Stimulated activated CD4-positive, alpha-beta T cell treated with anti-CD3 and anti-CD28 coated beads, Interleukin-4, amount 100 ng/mL, for 4 hours (primary cell): ENCODE measurements at regions not wholly inside any gene's neighbourhood (a gene's known extent, or its start where the extent isn't known, plus 50 kb on each side); places are given as distances from the start of the nearest gene placed in this dataset.

Experiments used
- DNase-seq, 2 experiments: peaks; one replicate each; pipeline ENCODE4 v3.0.0-alpha.2; 2020

- no peak for DNase-seq
Measured at GRCh38 chr11:25901415-25901814, 430.5 kb upstream of the ANO3 start.

GRCh38 chr11:25902476-25902875 is 429.5 kb upstream of the ANO3 start:
- no peak for DNase-seq

- no peak for DNase-seq
Measured at GRCh38 chr11:25908726-25909125, 423.2 kb upstream of the ANO3 start.

GRCh38 chr11:25910086-25910485 is 421.8 kb upstream of the ANO3 start:
- DNase-seq = no peak

- no peak for DNase-seq
Measured at GRCh38 chr11:25920356-25920755, 411.6 kb upstream of the ANO3 start.

- no peak for DNase-seq
Measured at GRCh38 chr11:25924586-25924985, 407.3 kb upstream of the ANO3 start.

- no peak for DNase-seq
Measured at GRCh38 chr11:25925359-25925758, 406.6 kb upstream of the ANO3 start.

GRCh38 chr11:25927411-25927953 is 404.4 kb upstream of the ANO3 start:
- DNase-seq = no peak

- DNase-seq = no peak
Measured at GRCh38 chr11:25928076-25928475, 403.9 kb upstream of the ANO3 start.

GRCh38 chr11:25938952-25939351 is 393.0 kb upstream of the ANO3 start:
- DNase-seq = no peak

GRCh38 chr11:25939691-25940090 is 392.2 kb upstream of the ANO3 start:
- DNase-seq = no peak

GRCh38 chr11:25941353-25941752 is 390.6 kb upstream of the ANO3 start:
- no peak for DNase-seq

- DNase-seq = no peak
Measured at GRCh38 chr11:25943031-25943430, 388.9 kb upstream of the ANO3 start.

GRCh38 chr11:25943777-25944661 is 387.9 kb upstream of the ANO3 start:
- DNase-seq = no peak

GRCh38 chr11:25949918-25950317 is 382.0 kb upstream of the ANO3 start:
- DNase-seq = no peak

- no peak for DNase-seq
Measured at GRCh38 chr11:25953006-25953405, 378.9 kb upstream of the ANO3 start.

GRCh38 chr11:25958045-25958444 is 373.9 kb upstream of the ANO3 start:
- no peak for DNase-seq

- DNase-seq = no peak
Measured at GRCh38 chr11:25961539-25961938, 370.4 kb upstream of the ANO3 start.

- DNase-seq = no peak
Measured at GRCh38 chr11:25970726-25971508, 361.0 kb upstream of the ANO3 start.

- DNase-seq = no peak
Measured at GRCh38 chr11:25980091-25980490, 351.8 kb upstream of the ANO3 start.

- no peak for DNase-seq
Measured at GRCh38 chr11:25981998-25982397, 349.9 kb upstream of the ANO3 start.

- no peak for DNase-seq
Measured at GRCh38 chr11:25983280-25983679, 348.6 kb upstream of the ANO3 start.

GRCh38 chr11:25988178-25988577 is 343.8 kb upstream of the ANO3 start:
- DNase-seq = no peak

- no peak for DNase-seq
Measured at GRCh38 chr11:25990406-25990805, 341.5 kb upstream of the ANO3 start.
